ENCODE measurements at regions not wholly inside any gene's neighbourhood (a gene's known extent, or its start where the extent isn't known, plus 50 kb on each side); places are given as distances from the start of the nearest gene placed in this dataset.

DNA sequence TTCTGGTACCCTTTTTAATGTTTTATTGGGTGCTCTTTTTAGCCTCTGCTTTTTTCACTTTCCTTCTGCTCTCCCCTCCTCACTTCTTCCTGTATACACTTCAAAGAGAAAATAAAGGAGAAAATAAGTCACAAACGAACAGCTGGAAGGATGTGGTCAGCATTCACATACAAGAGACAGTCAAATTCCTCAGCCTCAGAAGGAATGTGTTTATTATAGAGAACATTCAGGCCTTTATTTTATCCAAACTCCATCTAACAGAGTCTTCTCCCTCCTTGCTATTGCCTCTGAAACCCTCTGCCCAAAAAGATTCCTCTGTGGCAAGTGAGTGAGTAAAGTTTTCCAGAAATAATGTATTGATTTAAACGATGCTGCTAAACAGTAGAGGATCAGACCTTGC, 490.4 kb downstream of the FRK start:
- no peak for DNase-seq (ENCODE audit: extremely low read depth in 1 of 4, low spot score in 3 of 4)
- H3K9ac ChIP-seq (ENCODE audit: insufficient read depth in 1 of 2, low read depth in 2 of 2, low read length in 2 of 2), result no peak overlapping the region
- no peak overlapping the region for H2AFZ ChIP-seq (ENCODE audit: low read depth, low read length)
- intact Hi-C loops (cut with micrococcal nuclease) (no loop called here), in situ Hi-C loops (cut with MboI) (no loop called here)
- TF ChIP-seq NR2C1 (IDR thresholded peaks at IDR 0.05) (no peak), NR2C1 (tag; IDR thresholded peaks at IDR 0.05) (no peak), NCOA4 (IDR thresholded peaks at IDR 0.05; ENCODE audit: partially characterized antibody) (no peak), VEZF1 (CRISPR knock-in tag; IDR thresholded peaks at IDR 0.05) (no peak), KDM2B (CRISPR knock-in tag; IDR thresholded peaks at IDR 0.05) (no peak), EZH2 (IDR thresholded peaks at IDR 0.05; ENCODE audit: borderline replicate concordance, low read depth, low read length) (no peak), ZNF584 (CRISPR knock-in tag; IDR thresholded peaks at IDR 0.05; ENCODE audit: low read depth) (no peak)
- TF ChIP-seq, protein P1, sequence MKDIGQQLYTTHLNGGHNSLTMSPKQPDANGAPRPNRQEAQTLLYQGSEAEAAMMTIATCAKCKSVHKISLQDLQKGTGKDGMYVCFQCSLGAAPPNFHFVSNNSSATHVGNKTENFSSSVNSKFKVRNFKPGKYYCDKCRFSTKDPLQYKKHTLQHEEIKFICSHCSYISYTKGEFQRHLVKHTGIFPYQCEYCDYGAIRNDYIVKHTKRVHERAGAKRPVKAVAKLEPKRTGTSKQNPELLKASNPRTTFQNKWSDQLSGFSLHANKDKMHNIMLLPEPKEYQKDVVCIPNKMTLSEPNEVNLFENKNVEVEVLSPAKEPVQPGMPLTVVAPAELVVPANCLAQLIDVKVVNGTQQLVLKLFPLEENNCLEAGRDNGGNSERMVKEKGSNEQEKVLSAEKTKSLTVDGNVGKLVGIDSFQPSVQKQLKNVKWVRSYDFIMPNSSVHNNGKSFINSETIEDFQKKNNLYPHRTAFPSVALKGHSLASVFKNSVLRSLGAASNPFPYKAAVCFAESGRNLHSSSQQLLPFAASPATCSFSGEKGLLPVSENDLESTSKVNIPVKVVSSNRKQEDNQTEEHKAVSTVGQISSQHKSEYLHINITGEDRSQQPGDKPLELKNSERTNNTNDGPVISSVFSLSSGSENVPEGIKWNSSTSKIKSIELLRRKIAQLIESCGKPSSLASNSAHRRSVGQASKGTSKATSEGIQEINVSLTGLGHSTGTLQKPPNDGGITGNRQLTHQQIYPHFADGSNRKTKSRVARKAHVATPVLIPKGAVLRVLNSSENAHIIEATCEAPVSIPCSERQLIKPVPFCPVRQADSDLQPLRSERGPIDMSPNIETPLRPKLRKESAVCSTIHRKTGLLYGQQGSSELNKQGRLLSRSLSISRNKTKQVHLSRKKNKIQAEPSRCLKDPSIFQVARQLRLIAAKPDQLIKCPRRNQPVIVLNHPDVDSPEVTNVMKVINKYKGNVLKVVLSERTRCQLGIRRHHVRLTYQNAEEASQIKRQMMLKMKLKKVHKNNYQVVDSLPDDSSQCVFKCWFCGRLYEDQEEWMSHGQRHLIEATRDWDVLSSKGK (CRISPR knock-in tag; IDR thresholded peaks at IDR 0.05), result no peak
- ChIA-PET POLR2A (no interaction called here), CTCF (ENCODE audit: low intra/inter-chr PET ratio) (no interaction called here)
- H3K27me3 ChIP-seq (ENCODE audit: control insufficient read depth in 2 of 2, insufficient read depth in 2 of 2, low read length in 2 of 2), result no peaks in the 10 kb centered on the region
- ATAC-seq, result no peak
- no peaks in the 10 kb centered on the region for H3K79me2 ChIP-seq (ENCODE audit: control insufficient read depth, insufficient read depth, low read length)
- no peak for FAIRE-seq
- no peaks in the 10 kb centered on the region for H3K4me1 ChIP-seq (replicated peaks in 1 of 2; ENCODE audit: control insufficient read depth in 2 of 2, insufficient read depth in 2 of 2, low read length in 2 of 2)
- no peak overlapping the region for H3K4me2 ChIP-seq (ENCODE audit: insufficient read depth, low read length)
- BruUV-seq (replicated peaks), result no TSS peak
- no peaks in the 10 kb centered on the region for H3K9me3 ChIP-seq (replicated peaks; ENCODE audit: control insufficient read depth, insufficient read depth, low read depth, low read length)
- H3K36me3 ChIP-seq (ENCODE audit: control insufficient read depth, insufficient read depth, low read length), result no peaks in the 10 kb centered on the region
- no peak overlapping the region for H3K27ac ChIP-seq (ENCODE audit: extremely low read depth, low read depth, low read length)
- H4K20me1 ChIP-seq (replicated peaks; ENCODE audit: control insufficient read depth, insufficient read depth, low read length), result no peaks in the 10 kb centered on the region
- H3K4me3 ChIP-seq, result no peak overlapping the region
- H3K9me1 ChIP-seq (ENCODE audit: control insufficient read depth, insufficient read depth, low read length), result no peaks in the 10 kb centered on the region
- 0% methylated on average over 2 of the region's 2 CpGs for WGBS (ENCODE audit: insufficient coverage, low coverage, missing lambda C conversion rate)

All from K562 (cell line).